ENCODE measurements at regions not wholly inside any gene's neighbourhood (a gene's known extent, or its start where the extent isn't known, plus 50 kb on each side); places are given as distances from the start of the nearest gene placed in this dataset.

- TF ChIP-seq GATA2 (IDR thresholded peaks at IDR 0.05; ENCODE audit: low read depth, low read length) (no peak), GATA3 (IDR thresholded peaks at IDR 0.05; ENCODE audit: low read depth, low read length) (no peak)
Observed at GRCh38 chr4:84171871-84172270, 327.2 kb downstream of the NKX6-1 start.

Measured in SH-SY5Y (cell line).